SK-N-SH treated with all-trans-retinoic acid at 6 μM for 48 hours (cell line): ENCODE measurements at regions not wholly inside any gene's neighbourhood (a gene's known extent, or its start where the extent isn't known, plus 50 kb on each side); places are given as distances from the start of the nearest gene placed in this dataset.

ENCODE experiments used
- ATAC-seq: fragments of 200-7000 bp; cut with Tn5 transposase; 3 replicates; pipeline ENCODE4 v1.9.1; 2020; ENCODE audit warnings: mild to moderate bottlenecking, moderate library complexity
- ARNTL ChIP-seq: fragments of 450-650 bp; formaldehyde crosslinking; IDR thresholded peaks from 2 replicates; pipeline ENCODE4 v1.5.0; 2020; ENCODE audit warnings: low read depth, mild to moderate bottlenecking, moderate library complexity, borderline replicate concordance
- CREB5 ChIP-seq: fragments of 250-450 bp; sonication (Bioruptor Pico); IDR thresholded peaks from 2 replicates; pipeline ENCODE4 v1.5.1; 2020; ENCODE audit warnings: low read depth, mild to moderate bottlenecking, moderate library complexity
- CSDC2 ChIP-seq: fragments of 250-450 bp; sonication (Bioruptor Pico); IDR thresholded peaks from 2 replicates; pipeline ENCODE4 v1.5.0; 2020; ENCODE audit warnings: mild to moderate bottlenecking, moderate library complexity
- CSRNP3 ChIP-seq: fragments of 250-450 bp; sonication (Bioruptor Pico); IDR thresholded peaks from 2 replicates; pipeline ENCODE4 v1.5.1; 2021; ENCODE audit warnings: mild to moderate bottlenecking, moderate library complexity
- ESRRG ChIP-seq: fragments of 250-450 bp; sonication (Bioruptor Pico); IDR thresholded peaks from 2 replicates; pipeline ENCODE4 v1.6.1; 2021; ENCODE audit warnings: mild to moderate bottlenecking
- GLIS3 ChIP-seq: fragments of 250-450 bp; sonication (Bioruptor Pico); IDR thresholded peaks from 2 replicates; pipeline ENCODE4 v1.5.0; 2020; ENCODE audit warnings: mild to moderate bottlenecking, moderate library complexity
- ISL1 ChIP-seq: fragments of 250-450 bp; sonication (Bioruptor Pico); IDR thresholded peaks from 2 replicates; pipeline ENCODE4 v2.1.2; 2022; ENCODE audit warnings: mild to moderate bottlenecking, moderate library complexity
- OSR1 ChIP-seq: fragments of 250-450 bp; sonication (Bioruptor Pico); IDR thresholded peaks from 2 replicates; pipeline ENCODE4 v1.8.0; 2022; ENCODE audit warnings: moderate library complexity, mild to moderate bottlenecking, inconsistent platforms
- PATZ1 ChIP-seq: fragments of 250-450 bp; sonication (Bioruptor Pico); IDR thresholded peaks from 2 replicates; pipeline ENCODE4 v1.8.0; 2020; ENCODE audit warnings: mild to moderate bottlenecking, moderate library complexity, borderline replicate concordance
- POU6F1 ChIP-seq: fragments of 250-450 bp; sonication (Bioruptor Pico); IDR thresholded peaks from 2 replicates; pipeline ENCODE4 v1.8.0; 2021; ENCODE audit warnings: low read depth, mild to moderate bottlenecking, moderate library complexity, borderline replicate concordance
- PPARA ChIP-seq: fragments of 250-450 bp; sonication (Bioruptor Pico); IDR thresholded peaks from 2 replicates; pipeline ENCODE4 v1.5.0; 2020; ENCODE audit warnings: mild to moderate bottlenecking, borderline replicate concordance
- RARB ChIP-seq: fragments of 250-450 bp; sonication (Bioruptor Pico); IDR thresholded peaks from 2 replicates; pipeline ENCODE4 v1.8.0; 2021; ENCODE audit warnings: mild to moderate bottlenecking, moderate library complexity
- TCF4 ChIP-seq: fragments of 250-450 bp; sonication (Bioruptor Pico); IDR thresholded peaks from 2 replicates; pipeline ENCODE4 v1.8.0; 2021; ENCODE audit warnings: mild to moderate bottlenecking, moderate library complexity, borderline replicate concordance
- TOX ChIP-seq: fragments of 250-450 bp; sonication (Bioruptor Pico); IDR thresholded peaks from 2 replicates; pipeline ENCODE4 v1.8.0; 2021; ENCODE audit warnings: mild to moderate bottlenecking, moderate library complexity, borderline replicate concordance
- TSHZ2 ChIP-seq: fragments of 250-450 bp; sonication (Bioruptor Pico); IDR thresholded peaks from 2 replicates; pipeline ENCODE4 v1.5.0; 2020; ENCODE audit warnings: mild to moderate bottlenecking, moderate library complexity
- ZC3H10 ChIP-seq: fragments of 250-450 bp; sonication (Bioruptor Pico); IDR thresholded peaks from 2 replicates; pipeline ENCODE4 v1.5.1; 2021; ENCODE audit warnings: mild to moderate bottlenecking, moderate library complexity
- ZFP30 ChIP-seq: fragments of 450-650 bp; formaldehyde crosslinking; IDR thresholded peaks from 2 replicates; pipeline ENCODE4 v1.5.0; 2022; ENCODE audit warnings: mild to moderate bottlenecking, moderate library complexity
- ZNF565 ChIP-seq: fragments of 450-650 bp; formaldehyde crosslinking; conservative IDR thresholded peaks from 2 replicates; pipeline ENCODE4 v1.5.0; 2020; ENCODE audit warnings: low read depth, mild to moderate bottlenecking, moderate library complexity
- ZNF70 ChIP-seq: fragments of 450-650 bp; formaldehyde crosslinking; IDR thresholded peaks from 2 replicates; pipeline ENCODE4 v1.5.0; 2020; ENCODE audit warnings: mild to moderate bottlenecking, moderate library complexity
- ZNF8 ChIP-seq: fragments of 450-650 bp; formaldehyde crosslinking; IDR thresholded peaks from 2 replicates; pipeline ENCODE4 v1.5.0; 2020; ENCODE audit warnings: mild to moderate bottlenecking, moderate library complexity

GRCh38 chr4:100690812-100691211 lies 173.0 kb upstream of the EMCN start:
- TF ChIP-seq ZFP30 (CRISPR knock-in tag) (no peak), ZNF8 (CRISPR knock-in tag) (no peak), TOX (no peak), OSR1 (CRISPR knock-in tag) (no peak), TCF4 (CRISPR knock-in tag) (no peak), CSDC2 (CRISPR knock-in tag) (no peak), ZNF565 (CRISPR knock-in tag) (no peak), ARNTL (CRISPR knock-in tag) (no peak), CSRNP3 (CRISPR knock-in tag) (no peak), ZC3H10 (no peak), PPARA (CRISPR knock-in tag) (no peak)
- ATAC-seq, result no peak

GRCh38 chr4:100688368-100688767 lies 170.5 kb upstream of the EMCN start:
- TF ChIP-seq RARB (no peak), ZNF70 (CRISPR knock-in tag) (no peak), ZNF565 (CRISPR knock-in tag) (no peak), PATZ1 (CRISPR knock-in tag) (no peak), CREB5 (CRISPR knock-in tag) (no peak), ZNF8 (CRISPR knock-in tag) (no peak), ESRRG (CRISPR knock-in tag) (no peak), GLIS3 (no peak), CSDC2 (CRISPR knock-in tag) (no peak), TCF4 (CRISPR knock-in tag) (no peak), ARNTL (CRISPR knock-in tag) (no peak), CSRNP3 (CRISPR knock-in tag) (no peak), POU6F1 (no peak), PPARA (CRISPR knock-in tag) (no peak), ISL1 (CRISPR knock-in tag) (no peak), OSR1 (CRISPR knock-in tag) (no peak)
- no peak for ATAC-seq

- TF ChIP-seq TSHZ2 (CRISPR knock-in tag), result no peak
- TF ChIP-seq ZC3H10, result no peak
- no peak for TF ChIP-seq ZFP30 (CRISPR knock-in tag)
- TF ChIP-seq, all 23 proteins: peak for 0
- ATAC-seq, result no peak
Observed at GRCh38 chr4:100682477-100683218, 164.8 kb upstream of the EMCN start.
